ELR (cell line): ENCODE measurements at regions not wholly inside any gene's neighbourhood (a gene's known extent, or its start where the extent isn't known, plus 50 kb on each side); places are given as distances from the start of the nearest gene placed in this dataset.
"Not testable (repeated sequence)": the region's sequence is repeated elsewhere in the genome, so short reads cannot be mapped to it uniquely, and the experiment has no call there.

Source experiments
- DNase-seq: peaks from one replicate; pipeline ENCODE4 v3.0.0-alpha.2; 2015; ENCODE audit warnings: low read depth

- not testable (repeated sequence) for DNase-seq
Observed at GRCh38 chr1:30458730-30459485, 264.5 kb downstream of the MATN1 start.

DNA sequence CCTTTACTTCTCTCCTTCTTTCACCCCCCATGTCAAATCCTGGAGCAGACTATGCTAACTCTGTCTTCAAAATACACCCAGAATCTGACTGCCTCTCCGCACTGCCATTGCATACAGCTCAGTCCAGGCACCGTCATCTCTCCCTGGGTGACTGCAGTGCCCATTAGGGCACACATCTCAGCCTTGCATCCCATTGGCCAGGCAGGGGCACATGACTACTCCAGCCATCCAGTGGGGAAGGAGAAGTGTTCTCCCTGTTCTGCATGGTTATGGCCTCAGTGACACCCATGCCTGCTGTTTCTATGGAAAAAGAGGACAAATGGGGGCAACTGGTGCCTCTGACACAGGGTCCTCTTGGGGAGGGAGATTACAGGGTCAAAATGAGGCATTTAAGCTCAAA is 270.5 kb downstream of the MATN1 start:
- no peak for DNase-seq

DNA sequence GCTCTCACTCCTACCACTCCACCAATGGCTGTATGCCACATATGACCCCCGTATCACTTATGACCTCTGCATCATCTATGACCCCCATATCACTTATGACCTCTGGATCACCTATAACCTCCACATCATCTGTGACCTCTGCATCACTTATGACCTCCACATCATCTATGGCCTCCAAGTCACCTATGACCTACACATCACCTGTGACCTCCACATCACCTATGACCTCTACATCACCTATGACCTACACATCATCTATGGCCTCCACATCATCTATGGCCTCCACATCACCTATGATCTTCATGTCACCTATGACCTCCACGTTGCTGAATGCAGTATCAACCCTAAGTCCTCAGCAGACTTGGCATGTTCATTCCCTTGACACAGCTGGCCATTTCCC is 271.2 kb downstream of the MATN1 start:
- DNase-seq, result no peak

- DNase-seq, result no peak
Observed at GRCh38 chr1:30451532-30452125, 271.8 kb downstream of the MATN1 start.

GRCh38 chr1:30450818-30451233 is 272.6 kb downstream of the MATN1 start:
- no peak for DNase-seq

DNA sequence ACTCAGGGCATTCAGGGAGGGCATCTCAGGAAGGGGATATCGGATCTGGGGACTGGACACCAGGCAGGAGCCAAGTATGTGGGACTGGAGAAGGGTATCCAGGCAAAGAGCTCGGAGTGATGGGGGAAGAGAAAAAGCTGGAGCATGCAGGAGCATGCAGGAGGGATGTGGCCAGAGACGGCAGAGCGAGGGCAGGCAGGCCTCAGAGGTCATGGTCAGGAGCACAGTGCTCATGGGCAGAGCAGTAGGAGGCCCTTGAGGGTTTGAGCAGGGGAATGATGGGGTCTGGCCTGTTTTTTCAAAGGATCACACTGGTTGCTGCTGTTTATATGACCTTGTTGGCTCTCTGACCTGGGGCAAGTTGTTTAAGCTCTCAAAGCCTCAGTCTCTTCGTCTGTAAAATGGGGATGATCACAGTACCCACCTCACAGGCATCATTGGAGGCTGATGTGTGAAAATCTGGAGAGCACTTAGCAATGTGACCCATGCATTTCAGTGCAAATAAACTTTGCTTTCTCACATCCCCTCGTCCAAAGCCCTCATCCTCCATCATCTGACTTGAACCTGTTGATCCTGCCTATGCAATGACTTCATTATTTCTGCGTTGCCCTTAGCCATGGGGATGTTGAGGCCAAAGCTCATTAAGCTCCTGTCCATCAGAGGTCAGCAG is 273.1 kb downstream of the MATN1 start:
- DNase-seq, result no peak

DNA sequence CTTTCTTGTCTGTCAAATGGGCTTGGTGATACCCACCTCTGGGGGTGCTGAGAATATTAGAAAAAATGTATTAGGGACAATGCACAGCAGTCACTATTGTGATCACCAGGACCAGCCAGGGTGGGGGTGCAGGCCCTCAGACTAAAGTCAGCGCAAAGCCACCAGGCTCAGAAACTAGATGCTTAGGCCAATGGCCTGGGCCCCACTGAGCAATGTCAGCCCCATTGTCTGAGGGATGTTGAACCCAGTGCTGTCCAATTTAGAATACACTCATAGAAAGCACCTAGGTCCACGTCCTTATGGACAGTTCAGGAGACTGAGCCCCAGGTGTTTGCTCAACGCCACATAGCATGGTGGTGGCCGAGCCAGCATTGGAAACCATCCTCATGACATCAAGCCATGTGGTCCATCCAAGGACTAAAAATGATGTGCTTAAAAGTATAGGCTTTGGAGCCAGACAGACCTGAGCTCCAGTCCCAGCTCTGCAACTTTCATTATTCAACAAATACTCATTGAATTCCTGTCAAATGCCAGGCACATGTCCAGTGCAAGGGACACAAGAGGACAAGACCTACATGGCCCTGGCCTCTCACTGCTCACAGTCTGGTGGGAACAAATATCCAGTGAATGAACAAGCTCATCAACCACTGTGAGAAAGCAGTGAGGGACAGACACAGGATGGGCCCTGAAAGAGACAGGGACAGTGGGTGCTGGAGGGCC is 273.8 kb downstream of the MATN1 start:
- DNase-seq, result no peak

GRCh38 chr1:30449003-30449402 is 274.4 kb downstream of the MATN1 start:
- DNase-seq, result no peak

- DNase-seq, result no peak
Observed at GRCh38 chr1:30447701-30448100, 275.7 kb downstream of the MATN1 start.

DNA sequence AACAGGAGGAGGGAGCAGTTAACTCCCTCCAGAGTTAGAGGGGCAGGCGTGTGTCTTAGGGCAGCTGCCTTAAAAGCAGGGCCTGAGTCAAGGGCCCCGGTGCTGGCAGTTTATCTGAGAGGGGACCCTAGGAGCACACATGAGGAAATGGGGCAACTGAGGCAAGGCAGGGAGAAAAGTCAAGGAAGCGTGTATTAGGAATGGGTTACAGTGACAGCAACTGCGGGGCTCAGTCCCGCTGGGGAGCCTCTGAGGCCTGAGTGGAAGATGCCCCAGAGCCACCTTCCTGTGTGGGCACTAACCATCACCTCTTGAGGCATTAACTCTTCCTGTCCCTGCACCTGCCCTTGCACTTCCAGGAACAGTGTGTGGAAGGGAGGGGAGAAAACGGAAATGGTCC is 276.3 kb downstream of the MATN1 start:
- no peak for DNase-seq

DNA sequence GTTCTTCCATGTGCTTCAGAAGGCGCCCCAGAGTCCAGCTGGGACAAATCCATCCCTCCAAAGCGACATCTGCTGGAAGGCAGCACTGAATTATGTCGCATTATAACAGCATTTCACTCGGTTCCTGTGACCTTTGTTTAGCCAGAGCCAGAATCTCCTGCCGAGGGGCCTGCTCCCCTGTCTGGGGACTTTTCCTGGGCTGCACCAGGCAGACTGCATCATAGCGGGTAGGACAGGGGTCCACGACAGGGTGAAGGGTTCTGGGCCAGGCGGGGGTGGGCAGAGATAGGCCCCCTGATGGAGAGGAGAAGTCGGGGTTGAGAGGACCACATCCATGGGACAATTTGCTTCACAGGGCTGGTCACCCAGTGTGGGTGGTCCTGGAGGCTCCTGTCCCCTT is 276.9 kb downstream of the MATN1 start:
- DNase-seq, result no peak

GRCh38 chr1:30446095-30446494 is 277.3 kb downstream of the MATN1 start:
- no peak for DNase-seq

GRCh38 chr1:30445449-30445848 is 277.9 kb downstream of the MATN1 start:
- DNase-seq, result no peak

DNA sequence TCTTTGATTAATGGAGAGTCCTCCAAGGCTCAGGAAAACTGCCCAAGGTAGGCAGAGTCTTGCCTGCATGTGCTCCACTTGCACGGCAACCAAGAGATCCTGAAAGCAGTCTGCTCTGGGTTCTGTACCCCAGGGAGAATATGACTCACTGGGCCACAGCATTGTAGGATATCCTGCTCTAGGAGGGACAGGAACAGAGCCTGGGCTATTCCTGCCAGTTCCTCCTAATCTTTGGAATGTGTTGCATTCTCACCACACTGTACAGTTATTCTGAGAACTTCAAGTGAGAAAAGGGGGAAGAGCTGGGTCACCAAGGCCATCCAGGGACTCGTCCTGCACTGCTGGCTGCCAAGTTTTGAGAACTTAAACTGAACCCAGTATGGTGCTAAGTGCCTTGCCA is 278.5 kb downstream of the MATN1 start:
- no peak for DNase-seq

GRCh38 chr1:30444401-30444800 is 279.0 kb downstream of the MATN1 start:
- no peak for DNase-seq

GRCh38 chr1:30438274-30438673 is 285.1 kb downstream of the MATN1 start:
- not testable (repeated sequence) for DNase-seq

DNA sequence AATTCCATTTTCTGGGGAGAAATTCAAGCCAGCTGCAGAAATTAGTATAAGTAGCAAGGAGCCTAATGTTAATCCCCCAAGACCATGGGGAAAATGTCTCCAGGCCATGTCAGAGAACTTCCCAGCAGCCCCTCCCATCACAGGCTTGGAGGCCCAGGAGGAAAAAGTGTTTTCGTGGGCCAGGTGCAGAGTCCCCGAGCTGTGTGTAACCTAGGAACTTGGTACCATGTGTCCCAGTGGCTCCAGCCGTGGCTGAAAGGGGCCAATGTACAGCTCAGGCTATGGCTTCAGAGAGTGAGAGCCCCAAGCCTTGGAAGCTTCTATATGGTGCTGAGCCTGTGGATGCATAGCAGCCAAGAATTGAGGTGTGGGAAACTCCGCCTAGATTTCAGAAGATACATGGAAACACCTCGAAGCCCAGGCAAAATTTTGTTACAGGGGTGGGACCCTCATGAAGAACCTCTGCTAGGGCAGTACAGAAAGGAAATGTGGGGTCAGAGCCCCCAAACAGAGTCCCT is 286.3 kb downstream of the MATN1 start:
- no peak for DNase-seq

DNA sequence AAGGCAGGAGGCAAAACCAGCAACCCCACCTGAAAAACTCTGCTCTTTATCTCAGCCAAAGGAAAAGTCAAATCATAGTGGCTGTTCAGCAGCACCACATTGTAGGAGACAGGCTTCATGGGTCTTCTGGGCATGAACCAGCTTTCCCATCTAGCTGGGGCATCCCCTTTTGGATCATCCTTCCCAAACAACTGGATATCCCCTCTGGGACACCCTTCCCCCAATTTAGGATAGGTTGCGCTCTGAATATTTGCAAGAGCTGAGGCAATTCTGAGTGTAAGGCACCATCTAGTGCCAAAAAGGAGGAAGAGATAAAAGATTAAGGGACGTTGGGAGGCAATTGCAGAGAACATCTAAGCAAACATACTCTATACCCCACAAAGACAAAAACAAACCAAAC is 295.8 kb downstream of the MATN1 start:
- DNase-seq, result no peak

DNA sequence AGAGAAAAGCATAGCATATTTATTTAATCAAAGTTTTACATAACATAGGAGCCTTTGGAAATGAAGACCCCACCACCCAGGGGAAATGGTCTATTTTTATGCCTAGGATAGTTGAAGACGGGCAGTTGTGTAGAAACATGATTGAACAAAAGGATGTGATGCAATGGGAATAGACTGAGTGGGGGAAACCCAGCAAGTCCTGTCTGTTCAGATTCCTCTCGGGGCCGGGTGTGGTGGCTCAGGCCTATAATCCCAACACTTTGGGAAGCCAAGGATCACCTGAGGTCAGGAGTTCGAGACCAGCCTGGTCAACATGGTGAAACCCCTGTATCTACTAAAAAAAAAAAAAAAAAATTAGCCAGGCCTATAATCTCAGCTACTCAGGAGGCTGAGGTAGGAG is 298.3 kb downstream of the MATN1 start:
- DNase-seq, result no peak

DNA sequence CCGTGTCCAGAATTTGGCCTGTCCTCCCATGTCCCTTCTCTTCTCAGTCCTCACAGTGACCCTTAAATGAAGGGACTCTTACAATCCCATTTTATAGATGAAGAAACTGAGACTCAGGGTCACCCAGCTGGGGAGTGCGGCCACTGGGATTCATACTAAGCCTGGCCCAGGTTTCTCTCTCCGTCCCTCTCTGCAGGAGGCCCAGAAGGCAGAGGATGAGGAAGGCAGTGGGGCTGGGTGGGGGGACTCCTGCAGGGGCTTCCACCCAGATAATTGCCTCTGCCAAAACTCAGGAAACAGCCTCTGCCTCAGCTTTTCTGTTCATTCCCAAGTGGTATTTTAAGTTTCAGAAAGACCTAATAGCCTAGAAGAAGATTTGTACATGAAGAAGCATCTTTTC is 299.8 kb downstream of the MATN1 start:
- no peak for DNase-seq

GRCh38 chr1:30422251-30422650 is 301.1 kb downstream of the MATN1 start:
- DNase-seq, result no peak

DNA sequence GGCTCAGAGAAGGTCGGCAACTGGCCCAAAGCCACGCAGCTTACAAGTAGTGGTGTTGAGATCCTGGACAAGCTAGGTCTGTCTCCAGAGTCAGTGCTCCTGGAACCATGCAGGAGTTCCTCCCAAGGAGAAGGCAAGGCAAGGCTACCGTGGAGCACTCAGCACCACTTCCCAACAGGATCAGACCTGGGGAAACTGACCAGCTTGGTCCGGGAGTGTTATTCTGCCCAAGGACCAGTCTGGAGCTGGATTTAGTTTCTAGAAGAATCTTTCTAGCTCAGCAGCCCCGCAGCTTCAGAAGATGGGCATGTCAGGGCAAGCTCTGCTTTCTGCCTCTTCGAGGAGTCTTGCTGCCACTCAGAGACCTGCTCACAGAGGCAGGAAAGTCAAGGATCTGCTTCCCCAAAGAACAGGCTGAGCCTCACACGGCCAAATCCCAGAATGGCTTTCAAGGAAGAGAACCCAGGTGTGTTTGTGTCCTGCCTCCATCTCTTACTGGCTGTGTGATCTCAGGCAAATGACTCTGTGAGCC is 302.8 kb downstream of the MATN1 start:
- DNase-seq, result no peak
